HCT116 (cell line): ENCODE measurements at regions not wholly inside any gene's neighbourhood (a gene's known extent, or its start where the extent isn't known, plus 50 kb on each side); places are given as distances from the start of the nearest gene placed in this dataset.

Source experiments
- ATAC-seq: fragments of 200-7000 bp; cut with Tn5 transposase; 2 replicates; pipeline ENCODE4 v1.9.1; 2020; ENCODE audit warnings: mild to moderate bottlenecking, moderate library complexity
- BruUV-seq: library from RNA; stranded (reverse); fragments of 400-500 nt; replicated peaks from 2 replicates; lab custom pipeline; 2021; lab: Mats Ljungman, UMichigan
- CTCF ChIA-PET: fragments of 300-600 bp; sonication (Branson Sonifier 250); formaldehyde crosslinking; loops from one replicate; lab custom pipeline; 2021; ENCODE audit warnings: antibody characterized with exemption; lab: Charles Lee
- POLR2A ChIA-PET: fragments of 300-600, 350-600 bp; sonication (Branson Sonifier 250); formaldehyde crosslinking; loops from one replicate; lab custom pipeline; 2021; ENCODE audit warnings: antibody characterized with exemption; lab: Charles Lee
- RAD21 ChIA-PET, 2 experiments: fragments of 300-600 bp; sonication (Branson Sonifier 250); formaldehyde crosslinking; loops; one replicate each; lab custom pipeline; 2023; ENCODE audit warnings: low total read pairs in 2 of 2; ENCODE audit not compliant: uncharacterized antibody in 2 of 2, unreplicated experiment in 2 of 2, low non-redundant PET in 1 of 2; lab: Charles Lee
- DNase-seq: peaks from one replicate; pipeline ENCODE4 v3.0.0-alpha.2; 2010; ENCODE audit warnings: low read depth, low spot score
- H2AFZ ChIP-seq: fragments of 200-600 bp; shearing (Covaris generic), sonication (generic); 2 replicates; pipeline ENCODE4 v1.6.1; 2017; ENCODE audit warnings: low read depth, mixed run types, mixed read lengths, antibody characterized with exemption, low read length; ENCODE audit not compliant: poor library complexity, severe bottlenecking
- H3K27ac ChIP-seq: 2 replicates; pipeline ENCODE4 v1.5.1; 2012; ENCODE audit warnings: low read depth, low read length
- H3K27me3 ChIP-seq: fragments of 200-600 bp; sonication (generic); 2 replicates; pipeline ENCODE4 v1.6.1; 2016; ENCODE audit warnings: mixed run types, low read length, mixed read lengths; ENCODE audit not compliant: insufficient read depth
- H3K36me3 ChIP-seq, 2 experiments: fragments of 200-500 bp in 1 of 2; fragments of 200-600 bp in 1 of 2; sonication (Bioruptor generic) in 1 of 2; sonication (generic) in 1 of 2; 2 replicates each; pipeline versions ENCODE4 v1.5.1 to v1.6.1; 2014 to 2016; ENCODE audit warnings: low read length in 2 of 2, inconsistent platforms in 1 of 2, mixed read lengths in 1 of 2, mixed run types in 1 of 2; ENCODE audit not compliant: insufficient read depth in 2 of 2, control insufficient read depth in 1 of 2
- H3K4me1 ChIP-seq, 2 experiments: fragments of 200-600 bp in 1 of 2; sonication (generic) in 1 of 2; 2 replicates each; pipeline versions ENCODE4 v1.5.1 to v1.6.1; 2012 to 2017; ENCODE audit warnings: low read length in 2 of 2, inconsistent platforms in 1 of 2, mild to moderate bottlenecking in 1 of 2, mixed read lengths in 1 of 2, mixed run types in 1 of 2, moderate library complexity in 1 of 2; ENCODE audit not compliant: insufficient read depth in 2 of 2, control insufficient read depth in 1 of 2
- H3K4me2 ChIP-seq: fragments of 200-600 bp; sonication (generic); 2 replicates; pipeline ENCODE4 v1.6.1; 2017; ENCODE audit warnings: mixed run types, low read length, mixed read lengths
- H3K4me3 ChIP-seq, 2 experiments: fragments of 200-600 bp in 1 of 2; sonication (generic) in 1 of 2; replicated peaks in 1 of 2; 2 replicates each; pipeline ENCODE4 v1.5.1; 2011 to 2016; ENCODE audit warnings: low read length in 2 of 2, control low read depth in 1 of 2, low read depth in 1 of 2, mild to moderate bottlenecking in 1 of 2, mixed read lengths in 1 of 2, mixed run types in 1 of 2
- H3K79me2 ChIP-seq: fragments of 200-600 bp; sonication (generic); 2 replicates; pipeline ENCODE4 v1.6.1; 2017; ENCODE audit warnings: mild to moderate bottlenecking, mixed run types, low read length, moderate library complexity, mixed read lengths; ENCODE audit not compliant: insufficient read depth
- H3K9ac ChIP-seq: fragments of 200-600 bp; sonication (generic); 2 replicates; pipeline ENCODE4 v1.6.1; 2016; ENCODE audit warnings: low read length, mixed read lengths
- H3K9me2 ChIP-seq: fragments of 200-600 bp; sonication (generic), shearing (Covaris generic); 2 replicates; pipeline ENCODE4 v1.6.1; 2017; ENCODE audit warnings: mixed run types, mild to moderate bottlenecking, moderate library complexity; ENCODE audit not compliant: insufficient read depth
- H3K9me3 ChIP-seq, 2 experiments: fragments of 200-500 bp in 1 of 2; fragments of 200-600 bp in 1 of 2; sonication (Bioruptor generic) in 1 of 2; sonication (generic) in 1 of 2; 2 replicates each; pipeline ENCODE4 v1.6.1; 2014 to 2017; ENCODE audit warnings: low read length in 2 of 2, mixed read lengths in 2 of 2, inconsistent platforms in 1 of 2, low read depth in 1 of 2, mild to moderate bottlenecking in 1 of 2, mixed run types in 1 of 2, moderate library complexity in 1 of 2; ENCODE audit not compliant: control insufficient read depth in 1 of 2, insufficient read depth in 1 of 2
- H4K20me1 ChIP-seq: fragments of 200-600 bp; sonication (generic), shearing (Covaris generic); 2 replicates; pipeline ENCODE4 v1.6.1; 2017; ENCODE audit warnings: mixed run types, mild to moderate bottlenecking, moderate library complexity; ENCODE audit not compliant: insufficient read depth
- ATF3 ChIP-seq: IDR thresholded peaks from 2 replicates; pipeline ENCODE4 v1.6.1; 2012
- CBX3 ChIP-seq: IDR thresholded peaks from 2 replicates; pipeline ENCODE4 v1.6.1; 2012; ENCODE audit warnings: low read depth
- CEBPB ChIP-seq: IDR thresholded peaks from 2 replicates; pipeline ENCODE4 v1.6.1; 2012; ENCODE audit warnings: low read depth
- EGR1 ChIP-seq: IDR thresholded peaks from 2 replicates; pipeline ENCODE4 v1.6.1; 2012; ENCODE audit warnings: low read depth
- ELF1 ChIP-seq: IDR thresholded peaks from 2 replicates; pipeline ENCODE4 v1.6.1; 2012; ENCODE audit warnings: low read depth, borderline replicate concordance
- EZH2phosphoT487 ChIP-seq: fragments of 200-600 bp; IDR thresholded peaks from 2 replicates; pipeline ENCODE4 v1.6.1; 2018; ENCODE audit warnings: antibody characterized with exemption, borderline replicate concordance
- FOSL1 ChIP-seq: IDR thresholded peaks from 2 replicates; pipeline ENCODE4 v1.6.1; 2012; ENCODE audit warnings: low read depth
- JUND ChIP-seq: IDR thresholded peaks from 2 replicates; pipeline ENCODE4 v1.6.1; 2012
- RAD21 ChIP-seq: IDR thresholded peaks from 2 replicates; pipeline ENCODE4 v1.6.1; 2012; ENCODE audit warnings: low read depth, mild to moderate bottlenecking
- SP1 ChIP-seq: IDR thresholded peaks from 2 replicates; pipeline ENCODE4 v1.6.1; 2012; ENCODE audit warnings: low read depth
- TCF7L2 ChIP-seq: IDR thresholded peaks from 2 replicates; pipeline ENCODE4 v1.7.0; 2011; ENCODE audit warnings: borderline replicate concordance, inconsistent platforms; ENCODE audit not compliant: insufficient read depth, insufficient read length; ENCODE audit errors: extremely low read depth
- YY1 ChIP-seq: IDR thresholded peaks from 2 replicates; pipeline ENCODE4 v1.6.1; 2011; ENCODE audit warnings: low read length, low read depth, moderate library complexity, mild to moderate bottlenecking; ENCODE audit not compliant: insufficient replicate concordance; ENCODE audit errors: extremely low read depth
- ZBTB33 ChIP-seq: IDR thresholded peaks from 2 replicates; pipeline ENCODE4 v1.6.1; 2011; ENCODE audit warnings: mild to moderate bottlenecking, low read length, moderate library complexity; ENCODE audit not compliant: insufficient replicate concordance; ENCODE audit errors: extremely low read depth
- ZNF274 ChIP-seq: fragments of 200-500 bp; sonication (Bioruptor generic); IDR thresholded peaks from 2 replicates; pipeline ENCODE4 v1.6.1; 2014; ENCODE audit warnings: mild to moderate bottlenecking, low read depth, low read length, inconsistent platforms
- intact Hi-C: fragments of 100-400 bp; cut with micrococcal nuclease; formaldehyde crosslinking; loops from 2 replicates; pipeline ENCODE4 v1.10.0; 2022

- Histone ChIP-seq H3K4me1 (no peaks in the 10 kb centered on the region), H3K4me3 (no peak overlapping the region), H3K79me2 (no peaks in the 10 kb centered on the region), H3K4me2 (no peak overlapping the region), H3K9me3 (no peaks in the 10 kb centered on the region), H3K36me3 (no peaks in the 10 kb centered on the region), H3K27ac (no peak overlapping the region), H4K20me1 (no peaks in the 10 kb centered on the region), H2AFZ (peak overlapping the region; percentile 33), H3K9me2 (no peaks in the 10 kb centered on the region), H3K27me3 (no peaks in the 10 kb centered on the region), H3K9ac (no peak overlapping the region)
- RAD21 ChIA-PET, result no interaction called here
- DNase-seq, result no peak
- no TSS peak for BruUV-seq
- ATAC-seq, result no peak
- TF ChIP-seq TCF7L2 (no peak), ZBTB33 (no peak), FOSL1 (no peak)
- CTCF ChIA-PET, result no interaction called here
- intact Hi-C loops, result no loop called here
- POLR2A ChIA-PET, result no interaction called here
Measured at GRCh38 chr4:163955288-163955687, 460.8 kb downstream of the TMA16 start.

GRCh38 chr4:163958751-163959150, 464.3 kb downstream of the TMA16 start:
- ChIA-PET CTCF (no interaction called here), POLR2A (no interaction called here), RAD21 (interaction anchor here in 1 of 2 experiments (0.6 kb wide), 1 partner anchor 272 kb away, joined by 5 read pairs; no protein-coding TSS in a partner anchor)
- Histone ChIP-seq H3K9me2 (no peaks in the 10 kb centered on the region), H3K4me1 (no peaks in the 10 kb centered on the region), H3K27ac (no peak overlapping the region), H3K4me2 (no peak overlapping the region), H3K9me3 (no peaks in the 10 kb centered on the region), H3K4me3 (no peak overlapping the region), H2AFZ (no peak overlapping the region), H3K27me3 (no peaks in the 10 kb centered on the region), H3K79me2 (no peaks in the 10 kb centered on the region), H3K36me3 (no peaks in the 10 kb centered on the region), H4K20me1 (no peaks in the 10 kb centered on the region), H3K9ac (no peak overlapping the region)
- no TSS peak for BruUV-seq
- intact Hi-C loops, result no loop called here
- ATAC-seq, result no peak
- TF ChIP-seq CEBPB, result no peak
- no peak for TF ChIP-seq SP1
- TF ChIP-seq ELF1, result no peak
- no peak for TF ChIP-seq EZH2phosphoT487
- no peak for TF ChIP-seq ZNF274
- TF ChIP-seq YY1, result no peak
- no peak for TF ChIP-seq TCF7L2
- no peak for TF ChIP-seq JUND
- no peak for TF ChIP-seq ZBTB33
- no peak for TF ChIP-seq FOSL1
- TF ChIP-seq RAD21, result no peak
- no peak for TF ChIP-seq EGR1
- no peak for TF ChIP-seq ATF3
- no peak for TF ChIP-seq CBX3
- DNase-seq, result no peak
